ENCODE measurements at regions not wholly inside any gene's neighbourhood (a gene's known extent, or its start where the extent isn't known, plus 50 kb on each side); places are given as distances from the start of the nearest gene placed in this dataset.

- H3K27ac ChIP-seq, result no peak overlapping the region
- H3K36me3 ChIP-seq, result no peaks in the 10 kb centered on the region
- TF ChIP-seq CTCF (IDR thresholded peaks at IDR 0.05; ENCODE audit: low read depth, low read length), result no peak
- H3K4me1 ChIP-seq (ENCODE audit: low read depth), result no peaks in the 10 kb centered on the region
- no peaks in the 10 kb centered on the region for H3K27me3 ChIP-seq
- no peaks in the 10 kb centered on the region for H3K9me3 ChIP-seq (ENCODE audit: low read depth)
- no peak overlapping the region for H3K4me3 ChIP-seq
- no peak for DNase-seq (ENCODE audit: low read depth in 1 of 2, low spot score in 1 of 2)
Observed at GRCh38 chr2:145160855-145161254, 640.9 kb upstream of the ZEB2 start.

- Histone ChIP-seq H3K27ac (no peak overlapping the region), H3K36me3 (no peaks in the 10 kb centered on the region), H3K9me3 (ENCODE audit: low read depth) (no peaks in the 10 kb centered on the region), H3K4me3 (no peak overlapping the region), H3K4me1 (ENCODE audit: low read depth) (no peaks in the 10 kb centered on the region), H3K27me3 (no peaks in the 10 kb centered on the region)
- TF ChIP-seq CTCF (IDR thresholded peaks at IDR 0.05; ENCODE audit: low read depth, low read length), result no peak
- DNase-seq (ENCODE audit: low read depth in 1 of 2, low spot score in 1 of 2), result no peak
Observed at GRCh38 chr2:145159676-145160075, 639.8 kb upstream of the ZEB2 start.

GRCh38 chr2:145157741-145158591 is 638.0 kb upstream of the ZEB2 start:
- Histone ChIP-seq H3K4me3 (no peak overlapping the region), H3K27ac (no peak overlapping the region), H3K36me3 (no peaks in the 10 kb centered on the region), H3K4me1 (ENCODE audit: low read depth) (no peaks in the 10 kb centered on the region), H3K27me3 (no peaks in the 10 kb centered on the region), H3K9me3 (ENCODE audit: low read depth) (no peaks in the 10 kb centered on the region)
- peak in 1 of 2 donors; percentile 97 for DNase-seq (ENCODE audit: low read depth in 1 of 2, low spot score in 1 of 2)
- no peak for TF ChIP-seq CTCF (IDR thresholded peaks at IDR 0.05; ENCODE audit: low read depth, low read length)

- Histone ChIP-seq H3K27ac (no peak overlapping the region), H3K27me3 (no peaks in the 10 kb centered on the region), H3K4me3 (no peak overlapping the region), H3K36me3 (no peaks in the 10 kb centered on the region), H3K9me3 (ENCODE audit: low read depth) (no peaks in the 10 kb centered on the region), H3K4me1 (ENCODE audit: low read depth) (no peaks in the 10 kb centered on the region)
- TF ChIP-seq CTCF (IDR thresholded peaks at IDR 0.05; ENCODE audit: low read depth, low read length), result no peak
- DNase-seq (ENCODE audit: low read depth in 1 of 2, low spot score in 1 of 2), result no peak
Observed at GRCh38 chr2:145157036-145157675, 637.2 kb upstream of the ZEB2 start.

GRCh38 chr2:145156199-145156598 is 636.3 kb upstream of the ZEB2 start:
- no peak for DNase-seq (ENCODE audit: low read depth in 1 of 2, low spot score in 1 of 2)
- Histone ChIP-seq H3K9me3 (ENCODE audit: low read depth) (no peaks in the 10 kb centered on the region), H3K36me3 (no peaks in the 10 kb centered on the region), H3K4me1 (ENCODE audit: low read depth) (no peaks in the 10 kb centered on the region), H3K27me3 (no peaks in the 10 kb centered on the region), H3K27ac (no peak overlapping the region), H3K4me3 (no peak overlapping the region)
- no peak for TF ChIP-seq CTCF (IDR thresholded peaks at IDR 0.05; ENCODE audit: low read depth, low read length)
